AML-193 (cell line): ENCODE measurements at regions not wholly inside any gene's neighbourhood (a gene's known extent, or its start where the extent isn't known, plus 50 kb on each side); places are given as distances from the start of the nearest gene placed in this dataset.
"Not testable (repeated sequence)": the region's sequence is repeated elsewhere in the genome, so short reads cannot be mapped to it uniquely, and the experiment has no call there.

Experiments used
- DNase-seq, 2 experiments: peaks; one replicate each; lab custom pipeline; 2025; lab: John Stamatoyannopoulos, UW

GRCh38 chr13:50387051-50387581 is 371.9 kb downstream of the KCNRG start:
- DNase-seq: no peak

- DNase-seq: no peak
Measured at GRCh38 chr13:50388481-50388880, 373.2 kb downstream of the KCNRG start.

GRCh38 chr13:50389726-50390125 is 374.5 kb downstream of the KCNRG start:
- no peak for DNase-seq

GRCh38 chr13:50390503-50391248 is 375.4 kb downstream of the KCNRG start:
- DNase-seq: no peak

GRCh38 chr13:50392977-50393376 is 377.7 kb downstream of the KCNRG start:
- DNase-seq: no peak

- no peak for DNase-seq
Measured at GRCh38 chr13:50393628-50394027, 378.4 kb downstream of the KCNRG start.

- no peak for DNase-seq
Measured at GRCh38 chr13:50396001-50396400, 380.8 kb downstream of the KCNRG start.

- DNase-seq: not testable (repeated sequence)
Measured at GRCh38 chr13:50396618-50397017, 381.4 kb downstream of the KCNRG start.

GRCh38 chr13:50400035-50400726 is 384.9 kb downstream of the KCNRG start:
- DNase-seq: no peak

- DNase-seq: no peak
Measured at GRCh38 chr13:50401049-50401505, 385.8 kb downstream of the KCNRG start.

GRCh38 chr13:50401721-50402465 is 386.6 kb downstream of the KCNRG start:
- no peak for DNase-seq

GRCh38 chr13:50403311-50403710 is 388.1 kb downstream of the KCNRG start:
- no peak for DNase-seq

- DNase-seq: no peak
Measured at GRCh38 chr13:50404116-50404515, 388.9 kb downstream of the KCNRG start.

- no peak for DNase-seq
Measured at GRCh38 chr13:50404769-50405168, 389.5 kb downstream of the KCNRG start.

- DNase-seq: no peak
Measured at GRCh38 chr13:50406831-50407230, 391.6 kb downstream of the KCNRG start.

GRCh38 chr13:50408068-50408467 is 392.8 kb downstream of the KCNRG start:
- DNase-seq: no peak

GRCh38 chr13:50409220-50409619 is 394.0 kb downstream of the KCNRG start:
- DNase-seq: no peak

- no peak for DNase-seq
Measured at GRCh38 chr13:50410921-50411746, 395.9 kb downstream of the KCNRG start.

- DNase-seq: no peak
Measured at GRCh38 chr13:50412046-50412617, 396.9 kb downstream of the KCNRG start.

- no peak for DNase-seq
Measured at GRCh38 chr13:50414640-50415039, 399.4 kb downstream of the KCNRG start.

- no peak for DNase-seq
Measured at GRCh38 chr13:50415428-50415827, 400.2 kb downstream of the KCNRG start.
